GM19035 (cell line): ENCODE measurements at regions not wholly inside any gene's neighbourhood (a gene's known extent, or its start where the extent isn't known, plus 50 kb on each side); places are given as distances from the start of the nearest gene placed in this dataset.
"Not testable (repeated sequence)": the region's sequence is repeated elsewhere in the genome, so short reads cannot be mapped to it uniquely, and the experiment has no call there.

Source experiments
- ATAC-seq: cut with Tn5 transposase; IDR thresholded peaks from one replicate; pipeline ENCODE4 v1.9.1; 2021; ENCODE audit not compliant: unreplicated experiment

- ATAC-seq, result no peak
Observed at GRCh38 chr4:124997991-124998390, 285.5 kb upstream of the ANKRD50 start.

- ATAC-seq, result no peak
Observed at GRCh38 chr4:124997124-124997523, 284.6 kb upstream of the ANKRD50 start.

GRCh38 chr4:124993838-124994237 lies 281.3 kb upstream of the ANKRD50 start:
- no peak for ATAC-seq

- ATAC-seq, result no peak
Observed at GRCh38 chr4:124990398-124990797, 277.9 kb upstream of the ANKRD50 start.

- no peak for ATAC-seq
Observed at GRCh38 chr4:124980276-124980752, 267.8 kb upstream of the ANKRD50 start.

- not testable (repeated sequence) for ATAC-seq
Observed at GRCh38 chr4:124978536-124978935, 266.0 kb upstream of the ANKRD50 start.

- no peak for ATAC-seq
Observed at GRCh38 chr4:124977045-124977444, 264.5 kb upstream of the ANKRD50 start.

GRCh38 chr4:124974152-124974551 lies 261.6 kb upstream of the ANKRD50 start:
- no peak for ATAC-seq

- no peak for ATAC-seq
Observed at GRCh38 chr4:124973716-124974115, 261.2 kb upstream of the ANKRD50 start.

- no peak for ATAC-seq
Observed at GRCh38 chr4:124970011-124970410, 257.5 kb upstream of the ANKRD50 start.

GRCh38 chr4:124965497-124965891 lies 253.0 kb upstream of the ANKRD50 start:
- no peak for ATAC-seq

GRCh38 chr4:124964852-124965496 lies 252.4 kb upstream of the ANKRD50 start:
- no peak for ATAC-seq

- ATAC-seq, result no peak
Observed at GRCh38 chr4:124964251-124964650, 251.7 kb upstream of the ANKRD50 start.

GRCh38 chr4:124961138-124961750 lies 248.7 kb upstream of the ANKRD50 start:
- no peak for ATAC-seq

GRCh38 chr4:124958847-124959246 lies 246.3 kb upstream of the ANKRD50 start:
- ATAC-seq, result no peak

- no peak for ATAC-seq
Observed at GRCh38 chr4:124955476-124955875, 242.9 kb upstream of the ANKRD50 start.

- no peak for ATAC-seq
Observed at GRCh38 chr4:124954046-124954445, 241.5 kb upstream of the ANKRD50 start.

GRCh38 chr4:124953486-124953885 lies 241.0 kb upstream of the ANKRD50 start:
- ATAC-seq, result no peak

GRCh38 chr4:124953061-124953460 lies 240.5 kb upstream of the ANKRD50 start:
- ATAC-seq, result no peak

- no peak for ATAC-seq
Observed at GRCh38 chr4:124952601-124953000, 240.1 kb upstream of the ANKRD50 start.

- no peak for ATAC-seq
Observed at GRCh38 chr4:124948976-124949597, 236.6 kb upstream of the ANKRD50 start.

GRCh38 chr4:124947622-124948265 lies 235.2 kb upstream of the ANKRD50 start:
- no peak for ATAC-seq
